Endothelial cell of umbilical vein (primary cell): ENCODE measurements at regions not wholly inside any gene's neighbourhood (a gene's known extent, or its start where the extent isn't known, plus 50 kb on each side); places are given as distances from the start of the nearest gene placed in this dataset.

Experiments used
- EZH2 ChIP-seq: IDR thresholded peaks from 2 replicates; pipeline ENCODE4 v1.6.1; 2012; ENCODE audit warnings: borderline replicate concordance, low read depth, mild to moderate bottlenecking, moderate library complexity, low read length, inconsistent platforms; ENCODE audit not compliant: severe bottlenecking
- FOS ChIP-seq: IDR thresholded peaks from 2 replicates; pipeline ENCODE4 v1.6.1; 2011; ENCODE audit warnings: mild to moderate bottlenecking, low read length, moderate library complexity, borderline replicate concordance; ENCODE audit not compliant: insufficient read depth
- JUN ChIP-seq: IDR thresholded peaks from 2 replicates; pipeline ENCODE4 v1.6.1; 2011; ENCODE audit warnings: borderline replicate concordance, low read depth; ENCODE audit not compliant: insufficient read length, insufficient read depth
- MAX ChIP-seq: IDR thresholded peaks from 2 replicates; pipeline ENCODE4 v1.6.1; 2011; ENCODE audit not compliant: insufficient read depth, insufficient read length
- MYC ChIP-seq: IDR thresholded peaks from one replicate; pipeline ENCODE4 v1.6.1; 2011; ENCODE audit warnings: mild to moderate bottlenecking, low read depth, low read length
- POLR2A ChIP-seq: IDR thresholded peaks from 2 replicates; pipeline ENCODE4 v1.6.1; 2012; ENCODE audit warnings: low read depth, mild to moderate bottlenecking, control low read depth, low read length
- POLR2AphosphoS5 ChIP-seq: IDR thresholded peaks from 2 replicates; pipeline ENCODE4 v1.6.1; 2012; ENCODE audit warnings: low read depth, mild to moderate bottlenecking, control low read depth, low read length, moderate library complexity; ENCODE audit not compliant: insufficient read depth
- TF ChIP-seq, protein P1 (sequence below), 2 donors: IDR thresholded peaks; 1 replicate in 1 of 2; 2 replicates in 1 of 2; pipeline ENCODE4 v1.5.1; 2011; ENCODE audit warnings: low read length in 2 of 2, mild to moderate bottlenecking in 2 of 2, moderate library complexity in 2 of 2, control low read depth in 1 of 2, inconsistent platforms in 1 of 2, low read depth in 1 of 2; ENCODE audit not compliant: insufficient read depth in 1 of 2; ENCODE audit errors: extremely low read depth in 1 of 2

GRCh38 chr7:53131697-53132096 is 96.3 kb downstream of the POM121L12 start:
- TF ChIP-seq, protein P1, sequence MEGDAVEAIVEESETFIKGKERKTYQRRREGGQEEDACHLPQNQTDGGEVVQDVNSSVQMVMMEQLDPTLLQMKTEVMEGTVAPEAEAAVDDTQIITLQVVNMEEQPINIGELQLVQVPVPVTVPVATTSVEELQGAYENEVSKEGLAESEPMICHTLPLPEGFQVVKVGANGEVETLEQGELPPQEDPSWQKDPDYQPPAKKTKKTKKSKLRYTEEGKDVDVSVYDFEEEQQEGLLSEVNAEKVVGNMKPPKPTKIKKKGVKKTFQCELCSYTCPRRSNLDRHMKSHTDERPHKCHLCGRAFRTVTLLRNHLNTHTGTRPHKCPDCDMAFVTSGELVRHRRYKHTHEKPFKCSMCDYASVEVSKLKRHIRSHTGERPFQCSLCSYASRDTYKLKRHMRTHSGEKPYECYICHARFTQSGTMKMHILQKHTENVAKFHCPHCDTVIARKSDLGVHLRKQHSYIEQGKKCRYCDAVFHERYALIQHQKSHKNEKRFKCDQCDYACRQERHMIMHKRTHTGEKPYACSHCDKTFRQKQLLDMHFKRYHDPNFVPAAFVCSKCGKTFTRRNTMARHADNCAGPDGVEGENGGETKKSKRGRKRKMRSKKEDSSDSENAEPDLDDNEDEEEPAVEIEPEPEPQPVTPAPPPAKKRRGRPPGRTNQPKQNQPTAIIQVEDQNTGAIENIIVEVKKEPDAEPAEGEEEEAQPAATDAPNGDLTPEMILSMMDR (IDR thresholded peaks at IDR 0.05; ENCODE audit: extremely low read depth in 1 of 2, insufficient read depth in 1 of 2, low read depth in 1 of 2, low read length in 2 of 2) = no peak
- TF ChIP-seq FOS (no peak), POLR2A (no peak), EZH2 (no peak), MAX (no peak), POLR2AphosphoS5 (no peak), MYC (no peak), JUN (no peak)
